OCI-LY7 (cell line): ENCODE measurements at regions not wholly inside any gene's neighbourhood (a gene's known extent, or its start where the extent isn't known, plus 50 kb on each side); places are given as distances from the start of the nearest gene placed in this dataset.

Experiments
- BruUV-seq: library from RNA; stranded (reverse); fragments of 400-500 nt; replicated peaks from 2 replicates; lab custom pipeline; 2021; lab: Mats Ljungman, UMichigan
- CTCF ChIA-PET: fragments of 300-600 bp; sonication (Branson Sonifier 250); formaldehyde crosslinking; loops from one replicate; lab custom pipeline; 2022; ENCODE audit warnings: antibody characterized with exemption; ENCODE audit not compliant: unreplicated experiment; lab: Charles Lee
- POLR2A ChIA-PET: fragments of 300-600 bp; sonication (Branson Sonifier 250); formaldehyde crosslinking; loops from one replicate; lab custom pipeline; 2022; ENCODE audit warnings: antibody characterized with exemption; lab: Charles Lee
- DNase-seq: peaks from one replicate; pipeline ENCODE4 v3.0.0-alpha.2; 2015; ENCODE audit warnings: low spot score
- H2AFZ ChIP-seq: fragments of 200-600 bp; sonication (generic), shearing (Covaris generic); 2 replicates; pipeline ENCODE4 v1.6.1; 2014; ENCODE audit warnings: mild to moderate bottlenecking, antibody characterized with exemption, low read length, moderate library complexity
- H3K27ac ChIP-seq: fragments of 200-600 bp; sonication (generic); 2 replicates; pipeline ENCODE4 v1.5.1; 2014; ENCODE audit warnings: mixed run types, low read depth, mild to moderate bottlenecking, moderate library complexity, low read length, inconsistent platforms; ENCODE audit not compliant: poor library complexity, severe bottlenecking
- H3K36me3 ChIP-seq: fragments of 200-600 bp; sonication (generic); 2 replicates; pipeline ENCODE4 v1.6.1; 2014; ENCODE audit warnings: mild to moderate bottlenecking, antibody characterized with exemption, low read length, moderate library complexity, mixed read lengths; ENCODE audit not compliant: insufficient read depth
- H3K4me1 ChIP-seq: fragments of 200-600 bp; sonication (generic); 2 replicates; pipeline ENCODE4 v1.5.1; 2014; ENCODE audit warnings: mild to moderate bottlenecking, low read length; ENCODE audit not compliant: insufficient read depth, poor library complexity, severe bottlenecking
- H3K4me2 ChIP-seq: fragments of 200-600 bp; sonication (generic); 2 replicates; pipeline ENCODE4 v1.6.1; 2014; ENCODE audit warnings: mild to moderate bottlenecking, low read length
- H3K4me3 ChIP-seq: fragments of 200-600 bp; sonication (generic); 2 replicates; pipeline ENCODE4 v1.5.1; 2014; ENCODE audit warnings: mild to moderate bottlenecking, low read depth, low read length; ENCODE audit not compliant: poor library complexity, severe bottlenecking
- H3K79me2 ChIP-seq: fragments of 200-600 bp; sonication (generic); 2 replicates; pipeline ENCODE4 v1.6.1; 2016; ENCODE audit warnings: low read depth, mild to moderate bottlenecking, low read length, moderate library complexity, mixed read lengths; ENCODE audit not compliant: insufficient read depth
- H3K9me2 ChIP-seq: fragments of 200-600 bp; sonication (generic); 2 replicates; pipeline ENCODE4 v1.6.1; 2016; ENCODE audit warnings: mild to moderate bottlenecking, low read length, mixed read lengths; ENCODE audit not compliant: insufficient read depth
- H3K9me3 ChIP-seq: fragments of 200-600 bp; sonication (generic); 2 replicates; pipeline ENCODE4 v1.6.1; 2014; ENCODE audit warnings: mild to moderate bottlenecking, mixed run types, low read length, mixed read lengths
- H4K20me1 ChIP-seq: fragments of 200-600 bp; sonication (generic); 2 replicates; pipeline ENCODE4 v1.6.1; 2014; ENCODE audit warnings: mild to moderate bottlenecking, antibody characterized with exemption, low read length, moderate library complexity, mixed read lengths; ENCODE audit not compliant: insufficient read depth
- EZH2phosphoT487 ChIP-seq: fragments of 200-600 bp; sonication (generic); IDR thresholded peaks from 2 replicates; pipeline ENCODE4 v1.6.1; 2018; ENCODE audit warnings: low read depth, borderline replicate concordance, mild to moderate bottlenecking, mixed run types, antibody characterized with exemption, low read length, moderate library complexity, mixed read lengths
- intact Hi-C: fragments of 100-400 bp; cut with micrococcal nuclease; formaldehyde crosslinking; loops from one replicate; pipeline ENCODE4 v1.10.0; 2022; ENCODE audit not compliant: unreplicated experiment
- TF ChIP-seq, protein P1 (sequence below): fragments of 200-600 bp; sonication (generic); conservative IDR thresholded peaks from 2 replicates; pipeline ENCODE4 v1.5.1; 2014; ENCODE audit warnings: mild to moderate bottlenecking, antibody characterized with exemption, low read length, moderate library complexity, mixed read lengths

DNA sequence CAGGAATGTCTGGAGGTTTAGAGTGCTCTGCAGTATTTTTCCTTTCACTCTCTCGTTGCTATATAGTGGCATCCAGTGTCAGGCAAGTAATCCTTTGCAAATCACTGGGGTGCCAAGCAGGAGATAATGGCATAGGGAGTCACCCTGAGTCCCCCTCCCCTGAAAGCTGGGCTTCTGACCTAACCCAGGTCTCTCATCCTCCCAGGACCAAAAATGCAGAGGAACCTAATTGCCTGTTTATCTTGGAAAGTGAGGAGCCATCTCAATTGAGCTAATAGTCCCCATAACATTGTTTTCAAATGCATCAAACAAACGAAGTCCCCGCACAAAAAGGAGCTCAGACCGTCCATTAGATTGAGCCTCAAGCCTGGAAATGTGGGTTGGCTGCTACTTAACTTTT lies 368.0 kb upstream of the IRX2 start:
- no peaks in the 10 kb centered on the region for H3K36me3 ChIP-seq
- H3K4me1 ChIP-seq = no peaks in the 10 kb centered on the region
- H2AFZ ChIP-seq = no peak overlapping the region
- no peak overlapping the region for H3K27ac ChIP-seq
- H3K9me2 ChIP-seq = no peaks in the 10 kb centered on the region
- TF ChIP-seq, protein P1, sequence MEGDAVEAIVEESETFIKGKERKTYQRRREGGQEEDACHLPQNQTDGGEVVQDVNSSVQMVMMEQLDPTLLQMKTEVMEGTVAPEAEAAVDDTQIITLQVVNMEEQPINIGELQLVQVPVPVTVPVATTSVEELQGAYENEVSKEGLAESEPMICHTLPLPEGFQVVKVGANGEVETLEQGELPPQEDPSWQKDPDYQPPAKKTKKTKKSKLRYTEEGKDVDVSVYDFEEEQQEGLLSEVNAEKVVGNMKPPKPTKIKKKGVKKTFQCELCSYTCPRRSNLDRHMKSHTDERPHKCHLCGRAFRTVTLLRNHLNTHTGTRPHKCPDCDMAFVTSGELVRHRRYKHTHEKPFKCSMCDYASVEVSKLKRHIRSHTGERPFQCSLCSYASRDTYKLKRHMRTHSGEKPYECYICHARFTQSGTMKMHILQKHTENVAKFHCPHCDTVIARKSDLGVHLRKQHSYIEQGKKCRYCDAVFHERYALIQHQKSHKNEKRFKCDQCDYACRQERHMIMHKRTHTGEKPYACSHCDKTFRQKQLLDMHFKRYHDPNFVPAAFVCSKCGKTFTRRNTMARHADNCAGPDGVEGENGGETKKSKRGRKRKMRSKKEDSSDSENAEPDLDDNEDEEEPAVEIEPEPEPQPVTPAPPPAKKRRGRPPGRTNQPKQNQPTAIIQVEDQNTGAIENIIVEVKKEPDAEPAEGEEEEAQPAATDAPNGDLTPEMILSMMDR = no peak
- no peaks in the 10 kb centered on the region for H4K20me1 ChIP-seq
- no peak overlapping the region for H3K4me2 ChIP-seq
- intact Hi-C loops = no loop called here
- H3K9me3 ChIP-seq = no peaks in the 10 kb centered on the region
- BruUV-seq = no TSS peak
- CTCF ChIA-PET = no interaction called here
- POLR2A ChIA-PET = interaction anchor here (1.5 kb wide), 1 partner anchor 10 kb away, joined by 4 read pairs; no protein-coding TSS in a partner anchor
- H3K79me2 ChIP-seq = no peaks in the 10 kb centered on the region
- H3K4me3 ChIP-seq = no peak overlapping the region
- DNase-seq = no peak

GRCh38 chr5:3118340-3118739 lies 366.9 kb upstream of the IRX2 start:
- ChIA-PET POLR2A (no interaction called here), CTCF (no interaction called here)
- Histone ChIP-seq H3K79me2 (no peaks in the 10 kb centered on the region), H3K36me3 (no peaks in the 10 kb centered on the region), H2AFZ (no peak overlapping the region), H3K4me3 (no peak overlapping the region), H3K4me2 (no peak overlapping the region), H3K9me3 (no peaks in the 10 kb centered on the region), H3K4me1 (no peaks in the 10 kb centered on the region), H3K9me2 (no peaks in the 10 kb centered on the region), H3K27ac (no peak overlapping the region), H4K20me1 (no peaks in the 10 kb centered on the region)
- no TSS peak for BruUV-seq
- no peak for TF ChIP-seq EZH2phosphoT487
- TF ChIP-seq, protein P1 = no peak
- no peak for DNase-seq
- intact Hi-C loops = no loop called here

DNA sequence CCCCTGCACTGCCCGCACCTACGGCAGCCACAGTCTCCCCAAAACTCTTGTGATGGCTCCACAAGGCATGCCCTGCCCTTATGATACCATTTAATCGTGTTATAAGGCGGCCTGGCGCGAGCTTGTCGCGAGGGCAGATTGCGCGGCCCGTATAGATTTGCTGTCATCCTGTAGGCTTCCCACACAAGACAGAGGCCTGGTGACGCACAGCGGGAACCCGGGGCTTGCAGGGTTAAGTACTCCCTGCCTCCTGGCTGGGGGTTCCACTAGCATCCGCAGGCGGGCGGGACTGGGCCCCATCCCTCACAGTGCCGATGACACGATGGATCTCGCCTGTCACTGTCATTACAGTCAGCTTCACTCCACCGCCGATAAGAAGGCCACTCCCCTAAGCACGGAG lies 364.9 kb upstream of the IRX2 start:
- H2AFZ ChIP-seq = no peak overlapping the region
- H3K9me3 ChIP-seq = no peaks in the 10 kb centered on the region
- intact Hi-C loops = no loop called here
- H3K4me3 ChIP-seq = no peak overlapping the region
- H3K9me2 ChIP-seq = no peaks in the 10 kb centered on the region
- no peaks in the 10 kb centered on the region for H3K36me3 ChIP-seq
- POLR2A ChIA-PET = no interaction called here
- no TSS peak for BruUV-seq
- no peak for DNase-seq
- no peak overlapping the region for H3K27ac ChIP-seq
- CTCF ChIA-PET = no interaction called here
- TF ChIP-seq, protein P1 = no peak
- no peak for TF ChIP-seq EZH2phosphoT487
- H4K20me1 ChIP-seq = no peaks in the 10 kb centered on the region
- H3K79me2 ChIP-seq = no peaks in the 10 kb centered on the region
- H3K4me1 ChIP-seq = no peaks in the 10 kb centered on the region
- H3K4me2 ChIP-seq = no peak overlapping the region
